CD14-positive monocyte (primary cell): ENCODE measurements at regions not wholly inside any gene's neighbourhood (a gene's known extent, or its start where the extent isn't known, plus 50 kb on each side); places are given as distances from the start of the nearest gene placed in this dataset.
"Not testable (repeated sequence)": the region's sequence is repeated elsewhere in the genome, so short reads cannot be mapped to it uniquely, and the experiment has no call there.

ENCODE experiments used
- DNase-seq, 3 donors: peaks; one replicate each; pipeline ENCODE4 v3.0.0-alpha.2; 2011 to 2022
- H2AFZ ChIP-seq: 2 replicates; pipeline ENCODE4 v1.6.0; 2012; ENCODE audit warnings: mild to moderate bottlenecking, low read depth, low read length, inconsistent platforms; ENCODE audit not compliant: insufficient read depth, poor library complexity, severe bottlenecking
- H3K27ac ChIP-seq, 2 donors: 1 replicate in 1 of 2; 2 replicates in 1 of 2; pipeline ENCODE4 v1.5.1; 2012 to 2013; ENCODE audit warnings: low read length in 2 of 2, control low read depth in 1 of 2, inconsistent platforms in 1 of 2, low read depth in 1 of 2, mild to moderate bottlenecking in 1 of 2
- H3K27me3 ChIP-seq, 2 donors: one replicate each; pipeline versions ENCODE4 v1.6.0 to v1.6.1; 2011 to 2013; ENCODE audit warnings: low read length in 2 of 2; ENCODE audit not compliant: control insufficient read depth in 2 of 2, insufficient read depth in 2 of 2
- H3K36me3 ChIP-seq, 2 donors: replicated peaks in 1 of 2; 1 replicate in 1 of 2; 2 replicates in 1 of 2; pipeline versions ENCODE4 v1.5.1 to v1.6.1; 2012 to 2013; ENCODE audit warnings: low read length in 2 of 2, control low read depth in 1 of 2, inconsistent platforms in 1 of 2, mild to moderate bottlenecking in 1 of 2; ENCODE audit not compliant: insufficient read depth in 2 of 2, control insufficient read depth in 1 of 2
- H3K4me1 ChIP-seq, 2 donors: 1 replicate in 1 of 2; 2 replicates in 1 of 2; pipeline versions ENCODE4 v1.5.1 to v1.6.1; 2012 to 2013; ENCODE audit warnings: low read length in 2 of 2, control low read depth in 1 of 2, inconsistent platforms in 1 of 2, mild to moderate bottlenecking in 1 of 2, moderate library complexity in 1 of 2; ENCODE audit not compliant: insufficient read depth in 2 of 2, control insufficient read depth in 1 of 2
- H3K4me2 ChIP-seq: replicated peaks from 2 replicates; pipeline ENCODE3; 2012; ENCODE audit warnings: low read length, moderate library complexity, mild to moderate bottlenecking; ENCODE audit not compliant: poor library complexity, severe bottlenecking; ENCODE audit errors: extremely low read depth
- H3K4me3 ChIP-seq, 3 experiments: fragments of 200-600 bp in 1 of 3; sonication (generic) in 1 of 3; replicated peaks in 1 of 3; 1 replicate in 2 of 3; 2 replicates in 1 of 3; pipeline ENCODE4 v1.5.1; 2011 to 2013; ENCODE audit warnings: low read length in 3 of 3, mild to moderate bottlenecking in 3 of 3, control low read depth in 2 of 3, low read depth in 2 of 3, inconsistent platforms in 1 of 3, moderate library complexity in 1 of 3
- H3K79me2 ChIP-seq: 2 replicates; pipeline ENCODE4 v1.6.0; 2012; ENCODE audit warnings: mild to moderate bottlenecking, control low read depth, inconsistent platforms, low read length, moderate library complexity; ENCODE audit not compliant: insufficient read depth
- H3K9ac ChIP-seq: 2 replicates; pipeline ENCODE4 v1.6.0; 2017; ENCODE audit warnings: low read length, mild to moderate bottlenecking; ENCODE audit not compliant: insufficient read depth, poor library complexity, severe bottlenecking
- H3K9me3 ChIP-seq, 2 donors: replicated peaks in 1 of 2; 1 replicate in 1 of 2; 2 replicates in 1 of 2; pipeline versions ENCODE4 v1.5.1 to v1.6.1; 2012 to 2013; ENCODE audit warnings: low read length in 2 of 2, control low read depth in 1 of 2; ENCODE audit not compliant: control insufficient read depth in 1 of 2, insufficient read depth in 1 of 2
- H4K20me1 ChIP-seq: 2 replicates; pipeline ENCODE4 v1.6.0; 2012; ENCODE audit warnings: mild to moderate bottlenecking, low read length, control low read depth, moderate library complexity; ENCODE audit not compliant: insufficient read depth
- H3K27ac Mint-ChIP-seq, 7 donors: one replicate each; pipeline ENCODE4 v1.8.0; 2020; ENCODE audit warnings: mild to moderate bottlenecking in 7 of 7, mixed read lengths in 7 of 7, moderate library complexity in 6 of 7, inconsistent platforms in 2 of 7
- H3K27me3 Mint-ChIP-seq, 3 donors: one replicate each; pipeline ENCODE4 v1.8.0; 2021 to 2022; ENCODE audit warnings: low read depth in 3 of 3, mild to moderate bottlenecking in 3 of 3, mixed read lengths in 3 of 3, moderate library complexity in 3 of 3, inconsistent platforms in 1 of 3
- H3K36me3 Mint-ChIP-seq, 2 donors: one replicate each; pipeline ENCODE4 v1.8.0; 2020; ENCODE audit warnings: mixed read lengths in 2 of 2, inconsistent platforms in 1 of 2, mild to moderate bottlenecking in 1 of 2
- H3K4me1 Mint-ChIP-seq: one replicate; pipeline ENCODE4 v1.8.0; 2020; ENCODE audit warnings: mild to moderate bottlenecking, mixed read lengths
- H3K4me3 Mint-ChIP-seq, 2 donors: one replicate each; pipeline ENCODE4 v1.8.0; 2020; ENCODE audit warnings: mild to moderate bottlenecking in 2 of 2, mixed read lengths in 2 of 2, moderate library complexity in 1 of 2
- H3K9me3 Mint-ChIP-seq, 7 donors: one replicate each; pipeline ENCODE4 v1.8.0; 2020 to 2022; ENCODE audit warnings: mixed read lengths in 7 of 7, mild to moderate bottlenecking in 6 of 7, moderate library complexity in 6 of 7, inconsistent platforms in 2 of 7
- WGBS: methylation state at CpG from one replicate; pipeline ENCODE4 v1.1.5; 2013; ENCODE audit warnings: missing lambda C conversion rate; ENCODE audit not compliant: insufficient coverage; 5-methylcytosine and 5-hydroxymethylcytosine counted together
- intact Hi-C, 2 donors: fragments of 100-400 bp; cut with micrococcal nuclease; formaldehyde crosslinking; loops; one replicate each; pipeline versions ENCODE4 v1.15.0 to v1.15.1; 2023

DNA sequence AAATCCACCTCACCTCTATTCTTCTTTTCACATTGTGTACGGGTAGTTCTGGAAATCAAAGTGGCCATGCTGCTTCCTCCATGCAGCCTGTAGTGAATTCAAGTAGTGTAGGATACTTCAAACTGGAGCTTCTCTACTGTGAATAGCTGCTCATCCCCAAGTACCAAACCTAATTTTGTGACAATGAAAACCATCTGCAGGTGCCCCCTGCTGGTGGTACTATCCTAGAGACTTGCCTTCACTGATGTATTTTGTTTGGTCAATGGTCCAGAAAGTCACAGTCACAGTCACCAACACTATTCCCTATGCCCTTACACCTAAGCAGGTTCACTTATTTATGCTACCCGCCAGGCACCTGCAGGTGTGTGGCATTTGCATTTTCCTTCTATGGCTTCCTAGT is 170.0 kb upstream of the NBPF19 start:
- H3K4me1 ChIP-seq, H3K36me3 Mint-ChIP-seq, H3K4me2 ChIP-seq, H3K79me2 ChIP-seq, H3K4me1 Mint-ChIP-seq, H3K9ac ChIP-seq, DNase-seq, H3K4me3 ChIP-seq, H3K9me3 ChIP-seq, H4K20me1 ChIP-seq, intact Hi-C loops, H3K9me3 Mint-ChIP-seq, H3K4me3 Mint-ChIP-seq, H3K27ac ChIP-seq, H2AFZ ChIP-seq, H3K27me3 Mint-ChIP-seq, H3K36me3 ChIP-seq, H3K27me3 ChIP-seq, H3K27ac Mint-ChIP-seq: not testable (repeated sequence)
- WGBS, result no CpG with 5 or more reads among the region's 2 CpGs

DNA sequence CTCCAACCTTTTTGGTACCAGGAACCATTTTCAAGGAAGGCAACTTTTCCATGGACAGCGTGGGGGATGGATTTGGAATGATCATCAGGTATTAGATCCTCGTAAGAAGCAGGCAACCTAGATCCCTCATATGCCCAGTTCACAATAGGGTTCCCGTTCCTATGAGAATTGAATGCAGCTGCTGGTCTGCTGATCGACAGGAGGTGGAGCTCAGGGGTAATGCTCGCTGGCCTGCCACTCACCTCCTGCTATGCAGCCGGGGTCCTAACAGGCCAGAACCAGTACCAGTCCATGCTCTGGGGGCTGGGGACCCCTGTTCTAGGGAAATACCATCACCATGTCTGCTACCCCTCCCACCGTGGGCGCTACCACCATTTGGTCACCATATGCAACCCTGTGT is 167.2 kb upstream of the NBPF19 start:
- H3K4me1 Mint-ChIP-seq, H3K9ac ChIP-seq, H3K27me3 ChIP-seq, H3K4me2 ChIP-seq, H3K27me3 Mint-ChIP-seq, H3K4me3 Mint-ChIP-seq, H3K36me3 ChIP-seq, H2AFZ ChIP-seq, H3K4me3 ChIP-seq, H3K36me3 Mint-ChIP-seq, DNase-seq, H3K79me2 ChIP-seq, H4K20me1 ChIP-seq, intact Hi-C loops, H3K9me3 ChIP-seq, H3K9me3 Mint-ChIP-seq, H3K4me1 ChIP-seq, H3K27ac Mint-ChIP-seq, H3K27ac ChIP-seq: not testable (repeated sequence)
- no CpG with 5 or more reads among the region's 8 CpGs for WGBS

GRCh38 chr1:149314921-149315320 is 159.9 kb upstream of the NBPF19 start:
- H3K79me2 ChIP-seq, H3K9me3 ChIP-seq, H3K27me3 Mint-ChIP-seq, H4K20me1 ChIP-seq, H3K4me3 ChIP-seq, H3K4me1 ChIP-seq, H3K27ac ChIP-seq, DNase-seq, H2AFZ ChIP-seq, H3K4me3 Mint-ChIP-seq, intact Hi-C loops, H3K9ac ChIP-seq, H3K27me3 ChIP-seq, H3K27ac Mint-ChIP-seq, H3K9me3 Mint-ChIP-seq, H3K36me3 Mint-ChIP-seq, H3K36me3 ChIP-seq, H3K4me2 ChIP-seq, H3K4me1 Mint-ChIP-seq: not testable (repeated sequence)
- WGBS, result no CpG with 5 or more reads among the region's 2 CpGs

- H3K4me2 ChIP-seq, H3K9me3 ChIP-seq, intact Hi-C loops, H3K27me3 ChIP-seq, H3K27me3 Mint-ChIP-seq, H3K36me3 ChIP-seq, H4K20me1 ChIP-seq, H2AFZ ChIP-seq, H3K36me3 Mint-ChIP-seq, DNase-seq, H3K4me1 Mint-ChIP-seq, H3K4me1 ChIP-seq, H3K79me2 ChIP-seq, H3K4me3 Mint-ChIP-seq, H3K27ac Mint-ChIP-seq, H3K4me3 ChIP-seq, H3K9ac ChIP-seq, H3K27ac ChIP-seq, H3K9me3 Mint-ChIP-seq: not testable (repeated sequence)
- no CpG with 5 or more reads among the region's 48 CpGs for WGBS
Measured at GRCh38 chr1:149320971-149321731, 153.7 kb upstream of the NBPF19 start.
